GM19239 (cell line): ENCODE measurements at regions not wholly inside any gene's neighbourhood (a gene's known extent, or its start where the extent isn't known, plus 50 kb on each side); places are given as distances from the start of the nearest gene placed in this dataset.
"Not testable (repeated sequence)": the region's sequence is repeated elsewhere in the genome, so short reads cannot be mapped to it uniquely, and the experiment has no call there.

Experiments
- DNase-seq: peaks from one replicate; pipeline ENCODE4 v3.0.0; 2011; ENCODE audit warnings: low spot score; ENCODE audit not compliant: insufficient read length
- FAIRE-seq: peaks from 2 replicates; lab custom pipeline; 2011; peaks lifted over from hg19 to GRCh38; lab: Jason Lieb, UNC

- FAIRE-seq (no peak), DNase-seq (no peak)
These were observed 186.8 kb downstream of the FRK start for GRCh38 chr6:115873901-115874300.

DNA sequence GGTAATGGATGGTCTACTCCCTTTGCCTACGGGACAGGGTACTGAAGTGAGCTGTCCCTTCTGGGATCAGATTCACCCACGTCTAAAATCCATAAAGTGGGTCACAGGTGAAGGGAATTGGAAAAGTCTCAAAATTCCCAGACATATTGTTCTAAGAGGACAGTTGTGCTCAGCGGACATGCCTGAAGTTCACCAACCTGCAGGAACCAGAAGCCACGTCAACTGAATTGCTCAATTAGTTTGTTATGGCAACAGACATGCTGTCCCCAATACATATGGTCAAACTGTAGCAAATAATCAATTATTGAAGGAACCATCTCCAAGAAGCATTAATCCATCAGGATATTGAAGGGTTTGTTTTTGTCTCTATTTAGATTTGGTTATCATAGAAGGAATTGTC is 190.2 kb downstream of the FRK start:
- DNase-seq (no peak), FAIRE-seq (no peak)

DNA sequence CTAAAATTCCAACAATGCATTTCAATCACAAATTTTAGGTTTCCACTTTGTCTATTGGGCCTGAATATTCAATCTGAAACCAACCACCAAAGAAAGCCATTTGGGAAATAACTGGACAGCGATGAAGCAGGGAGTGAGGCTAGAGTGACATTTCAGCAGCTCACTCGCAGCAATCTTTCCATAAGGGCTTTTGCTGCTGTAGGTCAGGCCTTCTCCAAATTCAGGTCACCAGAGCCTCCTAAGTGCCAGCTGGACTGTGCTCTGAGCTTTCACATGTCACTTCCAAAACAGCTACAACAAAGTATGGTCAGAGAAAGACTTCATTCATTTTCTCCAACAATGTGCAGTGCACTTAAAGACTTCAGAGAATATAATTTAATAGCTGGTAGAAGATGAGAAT is 194.8 kb downstream of the FRK start:
- no peak for FAIRE-seq
- no peak for DNase-seq

GRCh38 chr6:115863211-115863610 is 197.5 kb downstream of the FRK start:
- DNase-seq: no peak
- no peak for FAIRE-seq

GRCh38 chr6:115861658-115862057 is 199.0 kb downstream of the FRK start:
- not testable (repeated sequence) for DNase-seq, FAIRE-seq

DNA sequence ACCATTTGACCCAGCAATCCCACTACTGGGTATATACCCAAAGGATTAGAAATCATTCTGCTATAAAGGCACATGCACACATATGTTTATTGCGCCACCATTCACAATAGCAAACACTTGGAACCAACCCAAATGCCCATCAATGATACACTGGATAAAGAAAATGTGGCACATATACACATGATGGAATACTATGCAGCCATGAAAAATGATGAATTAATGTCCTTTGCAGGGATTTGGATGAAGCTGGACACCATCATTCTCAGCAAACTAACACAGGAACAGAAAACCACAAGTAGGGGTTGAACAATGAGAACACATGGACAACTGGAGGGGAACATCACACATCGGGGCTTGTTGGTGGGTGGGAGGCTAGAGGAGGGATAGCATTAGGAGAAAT is 201.1 kb downstream of the FRK start:
- FAIRE-seq, DNase-seq: not testable (repeated sequence)

GRCh38 chr6:115854866-115855665 is 205.6 kb downstream of the FRK start:
- FAIRE-seq: no peak
- DNase-seq: no peak

GRCh38 chr6:115847671-115848070 is 213.0 kb downstream of the FRK start:
- no peak for DNase-seq
- FAIRE-seq: no peak

DNA sequence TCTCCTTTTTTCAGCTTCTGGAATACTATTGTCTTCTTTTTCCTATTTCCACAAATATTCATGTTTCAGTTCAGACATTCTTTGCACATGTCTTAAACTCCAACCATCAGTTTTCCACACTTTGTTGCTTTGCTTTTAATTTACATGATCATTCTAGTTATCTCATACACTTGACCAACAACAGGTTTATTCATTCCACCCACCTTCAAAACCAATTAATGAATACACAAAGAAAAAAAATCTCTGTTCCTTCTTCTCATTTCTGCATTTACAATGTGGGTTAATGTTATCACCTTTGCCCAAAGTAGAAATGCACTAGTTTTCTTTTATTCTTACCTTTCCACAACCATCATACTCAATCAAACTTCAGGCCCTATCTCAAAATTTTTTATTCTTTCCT is 216.7 kb downstream of the FRK start:
- FAIRE-seq (no peak), DNase-seq (no peak)

- no peak for DNase-seq
- FAIRE-seq: no peak
These were observed 218.4 kb downstream of the FRK start for GRCh38 chr6:115842338-115842737.

- FAIRE-seq (no peak), DNase-seq (no peak)
These were observed 221.0 kb downstream of the FRK start for GRCh38 chr6:115839583-115840181.

- peak; percentile 76 for FAIRE-seq
These were observed 221.8 kb downstream of the FRK start for GRCh38 chr6:115838763-115839401.

GRCh38 chr6:115838216-115838615 is 222.5 kb downstream of the FRK start:
- DNase-seq: no peak
- FAIRE-seq: no peak

More at GRCh38 chr6:115838763-115839401, 221.8 kb downstream of the FRK start:
- peak; percentile 26 for DNase-seq

DNA sequence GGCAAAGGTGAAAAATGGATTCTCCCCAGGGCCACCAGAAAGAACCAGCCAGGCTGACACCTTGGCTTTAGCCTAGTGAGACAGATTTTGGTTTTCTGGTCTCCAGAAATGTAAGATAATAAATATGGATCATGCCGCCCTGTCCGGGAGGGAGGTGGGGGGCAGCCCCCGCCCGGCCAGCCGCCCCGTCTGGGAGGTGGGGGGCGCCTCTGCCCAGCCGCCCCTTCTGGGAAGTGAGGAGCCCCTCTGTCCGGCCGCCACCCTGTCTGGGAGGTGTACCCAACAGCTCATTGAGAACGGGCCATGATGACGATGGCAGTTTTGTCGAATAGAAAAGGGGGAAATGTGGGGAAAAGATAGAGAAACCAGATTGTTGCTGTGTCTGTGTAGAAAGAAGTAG is 224.3 kb downstream of the FRK start:
- not testable (repeated sequence) for FAIRE-seq, DNase-seq

DNA sequence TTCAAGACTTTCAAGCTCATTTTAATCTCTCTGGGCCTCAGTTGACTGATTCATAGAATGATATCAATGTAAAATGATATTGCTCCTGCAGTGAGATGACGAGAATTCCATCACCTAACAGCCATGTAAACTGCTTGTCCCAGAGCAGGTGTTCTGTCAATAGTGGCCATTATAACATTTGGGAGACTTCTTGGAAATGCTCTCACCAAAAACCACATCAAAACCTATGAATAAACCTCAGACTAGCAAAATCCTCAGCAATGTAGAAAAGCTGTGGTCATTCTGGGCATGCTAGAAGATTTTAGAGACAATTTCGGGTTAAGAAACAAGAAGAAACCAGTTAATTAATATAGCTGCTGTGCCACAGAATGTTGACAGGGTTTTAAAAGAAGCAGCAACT is 225.4 kb downstream of the FRK start:
- FAIRE-seq: no peak
- DNase-seq: no peak

GRCh38 chr6:115834542-115834941 is 226.1 kb downstream of the FRK start:
- DNase-seq, FAIRE-seq: not testable (repeated sequence)

- FAIRE-seq (no peak), DNase-seq (no peak)
These were observed 227.9 kb downstream of the FRK start for GRCh38 chr6:115832786-115833185.

- FAIRE-seq: no peak
These were observed 228.5 kb downstream of the FRK start for GRCh38 chr6:115832186-115832585.

DNA sequence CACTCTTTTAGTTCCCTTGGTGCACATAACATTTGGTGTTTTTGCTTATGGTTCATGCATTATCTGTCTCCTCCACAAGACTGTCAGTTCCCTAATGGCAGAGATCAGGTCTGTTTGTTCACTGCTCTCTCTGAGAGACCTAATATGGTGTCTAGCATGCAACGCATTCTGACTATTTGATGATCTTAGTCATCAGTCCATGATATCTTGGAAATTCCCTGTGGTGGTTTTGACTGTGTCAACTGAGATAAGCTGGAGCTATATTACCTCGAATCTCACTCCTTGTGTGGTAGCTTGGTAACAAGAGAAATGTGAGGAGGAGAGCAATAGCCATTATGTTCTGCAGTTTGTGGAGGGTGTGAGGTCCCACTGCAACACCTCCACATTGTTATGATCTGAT is 229.8 kb downstream of the FRK start:
- no peak for DNase-seq
- FAIRE-seq: no peak

More at GRCh38 chr6:115832186-115832585, 228.5 kb downstream of the FRK start:
- no peak for DNase-seq

- no peak for FAIRE-seq
These were observed 238.9 kb downstream of the FRK start for GRCh38 chr6:115821798-115822197.

GRCh38 chr6:115819506-115819905 is 241.2 kb downstream of the FRK start:
- FAIRE-seq (no peak), DNase-seq (no peak)

More at GRCh38 chr6:115821798-115822197, 238.9 kb downstream of the FRK start:
- no peak for DNase-seq
